Liver (tissue), 8 donors: ENCODE measurements at regions not wholly inside any gene's neighbourhood (a gene's known extent, or its start where the extent isn't known, plus 50 kb on each side); places are given as distances from the start of the nearest gene placed in this dataset.

ENCODE experiments used
- DNase-seq: peaks from one replicate; pipeline ENCODE4 v3.0.0-alpha.2; 2017; ENCODE audit warnings: low spot score
- H3K27ac ChIP-seq, 2 donors: one replicate each; pipeline ENCODE4 v1.7.0; 2013; ENCODE audit warnings: inconsistent platforms in 2 of 2, low read length in 2 of 2, control low read depth in 1 of 2, low read depth in 1 of 2, mild to moderate bottlenecking in 1 of 2
- H3K27me3 ChIP-seq, 4 donors: one replicate each; pipeline versions ENCODE4 v1.6.1 to v1.7.0; 2013; ENCODE audit warnings: low read length in 3 of 4, inconsistent platforms in 1 of 4, mild to moderate bottlenecking in 1 of 4, moderate library complexity in 1 of 4; ENCODE audit not compliant: control insufficient read depth in 4 of 4, insufficient read depth in 4 of 4
- H3K36me3 ChIP-seq, 4 donors: one replicate each; pipeline versions ENCODE4 v1.6.1 to v1.7.0; 2013; ENCODE audit warnings: low read length in 3 of 4, mild to moderate bottlenecking in 3 of 4, low read depth in 1 of 4, moderate library complexity in 1 of 4; ENCODE audit not compliant: control insufficient read depth in 4 of 4, insufficient read depth in 3 of 4
- H3K4me1 ChIP-seq, 4 donors: one replicate each; pipeline versions ENCODE4 v1.6.1 to v1.7.0; 2013; ENCODE audit warnings: low read length in 3 of 4, mild to moderate bottlenecking in 3 of 4, moderate library complexity in 1 of 4; ENCODE audit not compliant: control insufficient read depth in 4 of 4, insufficient read depth in 4 of 4
- H3K4me3 ChIP-seq, 3 donors: one replicate each; pipeline versions ENCODE4 v1.6.1 to v1.7.0; 2013; ENCODE audit warnings: low read length in 3 of 3, control low read depth in 1 of 3, low read depth in 1 of 3, mild to moderate bottlenecking in 1 of 3
- H3K9ac ChIP-seq, 2 donors: one replicate each; pipeline ENCODE4 v1.7.0; 2013; ENCODE audit warnings: low read length in 2 of 2, mild to moderate bottlenecking in 2 of 2, moderate library complexity in 2 of 2, control low read depth in 1 of 2, low read depth in 1 of 2
- H3K9me3 ChIP-seq, 4 donors: one replicate each; pipeline versions ENCODE4 v1.6.1 to v1.7.0; 2013; ENCODE audit warnings: low read length in 3 of 4; ENCODE audit not compliant: control insufficient read depth in 4 of 4
- CTCF ChIP-seq: fragments of 150-350 bp; IDR thresholded peaks from 2 replicates; pipeline ENCODE4 v1.5.1; 2017; ENCODE audit warnings: improper control_type of control experiment, low read depth, low read length; ENCODE audit not compliant: missing input control
- EGR1 ChIP-seq, 2 donors: IDR thresholded peaks; 2 replicates each; pipeline ENCODE4 v1.6.1; 2016 to 2018; ENCODE audit warnings: antibody characterized with exemption in 2 of 2, low read depth in 2 of 2
- FOXA1 ChIP-seq: IDR thresholded peaks from 2 replicates; pipeline ENCODE4 v1.6.1; 2016; ENCODE audit warnings: antibody characterized with exemption
- FOXA2 ChIP-seq: IDR thresholded peaks from 2 replicates; pipeline ENCODE4 v1.6.1; 2016; ENCODE audit warnings: antibody characterized with exemption
- GABPA ChIP-seq, 2 donors: IDR thresholded peaks in 1 of 2; conservative IDR thresholded peaks in 1 of 2; 2 replicates each; pipeline ENCODE4 v1.6.1; 2016; ENCODE audit warnings: antibody characterized with exemption in 2 of 2, mild to moderate bottlenecking in 1 of 2, moderate library complexity in 1 of 2
- HNF4A ChIP-seq, 2 donors: conservative IDR thresholded peaks; 2 replicates each; pipeline ENCODE4 v1.6.1; 2016; ENCODE audit warnings: antibody characterized with exemption in 2 of 2, mild to moderate bottlenecking in 2 of 2
- HNF4G ChIP-seq: IDR thresholded peaks from 2 replicates; pipeline ENCODE4 v1.6.1; 2016; ENCODE audit warnings: antibody characterized with exemption
- JUND ChIP-seq, 2 donors: IDR thresholded peaks; 2 replicates each; pipeline ENCODE4 v1.6.1; 2016; ENCODE audit warnings: antibody characterized with exemption in 2 of 2
- MAX ChIP-seq: IDR thresholded peaks from 2 replicates; pipeline ENCODE4 v1.6.1; 2016; ENCODE audit warnings: antibody characterized with exemption
- NR2F2 ChIP-seq: IDR thresholded peaks from 2 replicates; pipeline ENCODE4 v1.6.1; 2016; ENCODE audit warnings: antibody characterized with exemption
- RAD21 ChIP-seq, 2 donors: IDR thresholded peaks; 2 replicates each; pipeline ENCODE4 v1.6.1; 2016; ENCODE audit warnings: antibody characterized with exemption in 2 of 2, mild to moderate bottlenecking in 2 of 2
- REST ChIP-seq: IDR thresholded peaks from 2 replicates; pipeline ENCODE4 v1.6.1; 2016; ENCODE audit warnings: antibody characterized with exemption, mild to moderate bottlenecking
- RXRA ChIP-seq, 2 donors: IDR thresholded peaks; 2 replicates each; pipeline ENCODE4 v1.6.1; 2017 to 2018; ENCODE audit warnings: antibody characterized with exemption in 2 of 2, mild to moderate bottlenecking in 1 of 2
- SP1 ChIP-seq: IDR thresholded peaks from 2 replicates; pipeline ENCODE4 v1.6.1; 2018; ENCODE audit warnings: antibody characterized with exemption, mild to moderate bottlenecking
- TAF1 ChIP-seq: conservative IDR thresholded peaks from 2 replicates; pipeline ENCODE4 v1.6.1; 2016; ENCODE audit warnings: antibody characterized with exemption, mild to moderate bottlenecking
- YY1 ChIP-seq: IDR thresholded peaks from 2 replicates; pipeline ENCODE4 v1.6.1; 2016; ENCODE audit warnings: antibody characterized with exemption, mild to moderate bottlenecking
- WGBS: extraction: QIAGEN DNeasy Blood & Tissue Kit; methylation state at CpG from one replicate; pipeline ENCODE4 v1.1.7; 2013; 5-methylcytosine and 5-hydroxymethylcytosine counted together
- TF ChIP-seq, protein P1 (sequence below): IDR thresholded peaks from 2 replicates; pipeline ENCODE4 v1.6.1; 2016; ENCODE audit warnings: antibody characterized with exemption
- TF ChIP-seq, protein P2 (sequence below): IDR thresholded peaks from 2 replicates; pipeline ENCODE4 v1.6.1; 2016; ENCODE audit warnings: antibody characterized with exemption
- donor health status: healthy.
- donor health status: healthy.
- donor health status: healthy.
- donor health status: healthy.
- donor health status: healthy.

GRCh38 chr10:20963056-20963455, 65.9 kb upstream of the NEBL start:
- Histone ChIP-seq H3K4me1 (no peaks in the 10 kb centered on the region), H3K9me3 (no peaks in the 10 kb centered on the region), H3K9ac (no peak overlapping the region), H3K36me3 (no peaks in the 10 kb centered on the region), H3K27me3 (no peaks in the 10 kb centered on the region), H3K27ac (no peak overlapping the region), H3K4me3 (no peak overlapping the region)
- TF ChIP-seq HNF4G (no peak), REST (no peak), NR2F2 (no peak), JUND (IDR thresholded peaks at IDR 0.05) (no peak), TAF1 (no peak), GABPA (IDR thresholded peaks at IDR 0.05 in 1 of 2, conservative IDR thresholded peaks at IDR 0.05 in 1 of 2) (no peak), RXRA (IDR thresholded peaks at IDR 0.05) (no peak), MAX (no peak)
- TF ChIP-seq, protein P1, sequence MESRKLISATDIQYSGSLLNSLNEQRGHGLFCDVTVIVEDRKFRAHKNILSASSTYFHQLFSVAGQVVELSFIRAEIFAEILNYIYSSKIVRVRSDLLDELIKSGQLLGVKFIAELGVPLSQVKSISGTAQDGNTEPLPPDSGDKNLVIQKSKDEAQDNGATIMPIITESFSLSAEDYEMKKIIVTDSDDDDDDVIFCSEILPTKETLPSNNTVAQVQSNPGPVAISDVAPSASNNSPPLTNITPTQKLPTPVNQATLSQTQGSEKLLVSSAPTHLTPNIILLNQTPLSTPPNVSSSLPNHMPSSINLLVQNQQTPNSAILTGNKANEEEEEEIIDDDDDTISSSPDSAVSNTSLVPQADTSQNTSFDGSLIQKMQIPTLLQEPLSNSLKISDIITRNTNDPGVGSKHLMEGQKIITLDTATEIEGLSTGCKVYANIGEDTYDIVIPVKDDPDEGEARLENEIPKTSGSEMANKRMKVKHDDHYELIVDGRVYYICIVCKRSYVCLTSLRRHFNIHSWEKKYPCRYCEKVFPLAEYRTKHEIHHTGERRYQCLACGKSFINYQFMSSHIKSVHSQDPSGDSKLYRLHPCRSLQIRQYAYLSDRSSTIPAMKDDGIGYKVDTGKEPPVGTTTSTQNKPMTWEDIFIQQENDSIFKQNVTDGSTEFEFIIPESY = no peak
- TF ChIP-seq, protein P2, sequence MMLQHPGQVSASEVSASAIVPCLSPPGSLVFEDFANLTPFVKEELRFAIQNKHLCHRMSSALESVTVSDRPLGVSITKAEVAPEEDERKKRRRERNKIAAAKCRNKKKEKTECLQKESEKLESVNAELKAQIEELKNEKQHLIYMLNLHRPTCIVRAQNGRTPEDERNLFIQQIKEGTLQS = no peak
- WGBS = 84% methylated on average over 3 of the region's 3 CpGs
- DNase-seq = no peak

GRCh38 chr10:20962165-20962564, 65.1 kb upstream of the NEBL start:
- no peak overlapping the region for H3K9ac ChIP-seq
- H3K36me3 ChIP-seq = no peaks in the 10 kb centered on the region
- H3K4me3 ChIP-seq = no peak overlapping the region
- no peak overlapping the region for H3K27ac ChIP-seq
- H3K27me3 ChIP-seq = no peaks in the 10 kb centered on the region
- H3K9me3 ChIP-seq = no peaks in the 10 kb centered on the region
- DNase-seq = no peak
- no peaks in the 10 kb centered on the region for H3K4me1 ChIP-seq
- WGBS = 86% methylated on average over 3 of the region's 3 CpGs
- TF ChIP-seq, protein P1 = no peak
- TF ChIP-seq NR2F2 (no peak), REST (no peak), EGR1 (IDR thresholded peaks at IDR 0.05; ENCODE audit: low read depth in 2 of 2) (no peak), GABPA (IDR thresholded peaks at IDR 0.05 in 1 of 2, conservative IDR thresholded peaks at IDR 0.05 in 1 of 2) (no peak), RAD21 (IDR thresholded peaks at IDR 0.05) (no peak), HNF4A (conservative IDR thresholded peaks at IDR 0.05) (no peak), MAX (no peak), FOXA2 (no peak), SP1 (no peak), YY1 (no peak), TAF1 (no peak), CTCF (no peak), RXRA (IDR thresholded peaks at IDR 0.05) (no peak), FOXA1 (no peak)
- TF ChIP-seq, protein P2 = no peak
